Neuron (in vitro differentiated cells): ENCODE measurements at regions not wholly inside any gene's neighbourhood (a gene's known extent, or its start where the extent isn't known, plus 50 kb on each side); places are given as distances from the start of the nearest gene placed in this dataset.

Experiments used
- H2AFZ ChIP-seq: one replicate; pipeline ENCODE4 v1.6.1; 2013; ENCODE audit warnings: low read depth, mild to moderate bottlenecking, inconsistent platforms, low read length, moderate library complexity
- H3K27me3 ChIP-seq: one replicate; pipeline ENCODE4 v1.6.1; 2013; ENCODE audit warnings: low read length; ENCODE audit not compliant: insufficient read depth
- H3K36me3 ChIP-seq: one replicate; pipeline ENCODE4 v1.6.1; 2013; ENCODE audit warnings: low read length; ENCODE audit not compliant: insufficient read depth
- H3K4me1 ChIP-seq: one replicate; pipeline ENCODE4 v1.6.1; 2013; ENCODE audit warnings: low read length; ENCODE audit not compliant: insufficient read depth
- H3K4me3 ChIP-seq: 2 replicates; pipeline ENCODE4 v1.5.1; 2013; ENCODE audit warnings: mild to moderate bottlenecking, low read length, moderate library complexity
- H3K9me3 ChIP-seq: one replicate; pipeline ENCODE4 v1.6.1; 2013; ENCODE audit warnings: low read length

GRCh38 chr16:59193637-59194036, 459.5 kb upstream of the GOT2 start:
- H3K4me3 ChIP-seq: no peak overlapping the region
- no peaks in the 10 kb centered on the region for H3K9me3 ChIP-seq
- H2AFZ ChIP-seq: no peak overlapping the region
- H3K4me1 ChIP-seq: no peaks in the 10 kb centered on the region
- no peaks in the 10 kb centered on the region for H3K27me3 ChIP-seq
- no peaks in the 10 kb centered on the region for H3K36me3 ChIP-seq

GRCh38 chr16:59192551-59193199, 458.6 kb upstream of the GOT2 start:
- Histone ChIP-seq H3K36me3 (no peaks in the 10 kb centered on the region), H3K27me3 (no peaks in the 10 kb centered on the region), H2AFZ (no peak overlapping the region), H3K4me1 (no peaks in the 10 kb centered on the region), H3K4me3 (no peak overlapping the region), H3K9me3 (no peaks in the 10 kb centered on the region)

- Histone ChIP-seq H3K4me3 (no peak overlapping the region), H2AFZ (no peak overlapping the region)
These were observed 456.6 kb upstream of the GOT2 start for GRCh38 chr16:59190731-59191130.

GRCh38 chr16:59188029-59188428, 453.9 kb upstream of the GOT2 start:
- Histone ChIP-seq H3K27me3 (no peaks in the 10 kb centered on the region), H3K9me3 (no peaks in the 10 kb centered on the region), H3K4me3 (no peak overlapping the region), H3K36me3 (no peaks in the 10 kb centered on the region), H2AFZ (no peak overlapping the region), H3K4me1 (no peaks in the 10 kb centered on the region)

More at GRCh38 chr16:59190731-59191130, 456.6 kb upstream of the GOT2 start:
- H3K27me3 ChIP-seq: no peaks in the 10 kb centered on the region
- no peaks in the 10 kb centered on the region for H3K36me3 ChIP-seq
- no peaks in the 10 kb centered on the region for H3K9me3 ChIP-seq
- H3K4me1 ChIP-seq: no peaks in the 10 kb centered on the region

GRCh38 chr16:59181821-59182420, 447.8 kb upstream of the GOT2 start:
- Histone ChIP-seq H3K4me3 (no peak overlapping the region), H2AFZ (no peak overlapping the region), H3K9me3 (no peaks in the 10 kb centered on the region), H3K27me3 (no peaks in the 10 kb centered on the region), H3K4me1 (no peaks in the 10 kb centered on the region), H3K36me3 (no peaks in the 10 kb centered on the region)

- no peaks in the 10 kb centered on the region for H3K9me3 ChIP-seq
- no peak overlapping the region for H3K4me3 ChIP-seq
- H2AFZ ChIP-seq: no peak overlapping the region
- no peaks in the 10 kb centered on the region for H3K4me1 ChIP-seq
- H3K36me3 ChIP-seq: no peaks in the 10 kb centered on the region
- no peaks in the 10 kb centered on the region for H3K27me3 ChIP-seq
These were observed 446.0 kb upstream of the GOT2 start for GRCh38 chr16:59180083-59180476.

- H3K27me3 ChIP-seq: no peaks in the 10 kb centered on the region
- no peaks in the 10 kb centered on the region for H3K4me1 ChIP-seq
- H3K36me3 ChIP-seq: no peaks in the 10 kb centered on the region
- H3K4me3 ChIP-seq: no peak overlapping the region
- H2AFZ ChIP-seq: no peak overlapping the region
- no peaks in the 10 kb centered on the region for H3K9me3 ChIP-seq
These were observed 445.4 kb upstream of the GOT2 start for GRCh38 chr16:59179446-59180082.

- Histone ChIP-seq H3K9me3 (no peaks in the 10 kb centered on the region), H3K36me3 (no peaks in the 10 kb centered on the region), H2AFZ (no peak overlapping the region), H3K4me1 (peaks cover 14% of the 10 kb centered on the region), H3K4me3 (no peak overlapping the region), H3K27me3 (no peaks in the 10 kb centered on the region)
These were observed 439.3 kb upstream of the GOT2 start for GRCh38 chr16:59173408-59173831.

- H2AFZ ChIP-seq: peak overlapping the region; percentile 63
- H3K4me1 ChIP-seq: peaks cover 14% of the 10 kb centered on the region
- no peaks in the 10 kb centered on the region for H3K27me3 ChIP-seq
- H3K4me3 ChIP-seq: no peak overlapping the region
- no peaks in the 10 kb centered on the region for H3K9me3 ChIP-seq
- no peaks in the 10 kb centered on the region for H3K36me3 ChIP-seq
These were observed 436.1 kb upstream of the GOT2 start for GRCh38 chr16:59170099-59170712.

GRCh38 chr16:59169168-59169567, 435.1 kb upstream of the GOT2 start:
- Histone ChIP-seq H3K4me3 (no peak overlapping the region), H3K27me3 (no peaks in the 10 kb centered on the region), H2AFZ (no peak overlapping the region)

GRCh38 chr16:59168461-59169114, 434.5 kb upstream of the GOT2 start:
- no peaks in the 10 kb centered on the region for H3K27me3 ChIP-seq
- no peak overlapping the region for H3K4me3 ChIP-seq
- H2AFZ ChIP-seq: no peak overlapping the region
- H3K4me1 ChIP-seq: peaks cover 14% of the 10 kb centered on the region
- no peaks in the 10 kb centered on the region for H3K9me3 ChIP-seq
- no peaks in the 10 kb centered on the region for H3K36me3 ChIP-seq

More at GRCh38 chr16:59169168-59169567, 435.1 kb upstream of the GOT2 start:
- no peaks in the 10 kb centered on the region for H3K36me3 ChIP-seq
- peaks cover 14% of the 10 kb centered on the region for H3K4me1 ChIP-seq
- no peaks in the 10 kb centered on the region for H3K9me3 ChIP-seq

- no peaks in the 10 kb centered on the region for H3K9me3 ChIP-seq
- H3K27me3 ChIP-seq: no peaks in the 10 kb centered on the region
- H3K4me1 ChIP-seq: peaks cover 7% of the 10 kb centered on the region
These were observed 430.3 kb upstream of the GOT2 start for GRCh38 chr16:59164461-59164860.

More at GRCh38 chr16:59164461-59164860, 430.3 kb upstream of the GOT2 start:
- Histone ChIP-seq H3K36me3 (no peaks in the 10 kb centered on the region), H3K4me3 (no peak overlapping the region), H2AFZ (no peak overlapping the region)
